ENCODE measurements at regions not wholly inside any gene's neighbourhood (a gene's known extent, or its start where the extent isn't known, plus 50 kb on each side); places are given as distances from the start of the nearest gene placed in this dataset.

DNA sequence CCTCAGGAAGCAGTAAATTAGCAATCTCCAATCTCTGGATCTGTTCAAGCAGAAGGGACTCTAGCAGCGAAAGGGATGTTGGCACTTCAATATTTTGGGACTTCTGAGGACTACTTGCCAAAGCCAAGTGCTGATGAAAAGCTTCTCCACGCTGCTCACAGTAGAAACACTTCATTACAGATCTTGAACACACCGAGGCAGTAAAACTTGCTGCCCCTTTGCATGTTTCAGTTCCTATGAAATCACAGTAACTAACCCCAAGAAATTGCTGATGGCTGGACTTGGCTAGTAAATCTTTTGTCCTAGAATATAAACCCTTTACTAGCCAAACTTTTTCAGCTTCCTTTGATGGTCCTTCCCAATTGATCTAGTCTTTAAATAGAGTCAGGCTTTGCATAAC is 750.5 kb upstream of the GRM7 start:
- no peak overlapping the region for H3K4me3 ChIP-seq (replicated peaks in 1 of 3; ENCODE audit: low read depth in 2 of 3, low read length in 3 of 3)
- 85% methylated on average over 3 of the region's 3 CpGs for WGBS (ENCODE audit: insufficient coverage)
- intact Hi-C loops (cut with micrococcal nuclease) = no loop called here
- Mint-ChIP-seq H3K27me3 (ENCODE audit: low read depth in 3 of 3) (peaks cover 0 to 1% (median 0%) of the 10 kb centered on the region in 3 donors), H3K36me3 (no peaks in the 10 kb centered on the region), H3K9me3 (peaks cover 0 to 9% (median 3%) of the 10 kb centered on the region in 7 donors), H3K27ac (no peak overlapping the region), H3K4me3 (no peak overlapping the region), H3K4me1 (no peaks in the 10 kb centered on the region)
- TF ChIP-seq, protein P1, sequence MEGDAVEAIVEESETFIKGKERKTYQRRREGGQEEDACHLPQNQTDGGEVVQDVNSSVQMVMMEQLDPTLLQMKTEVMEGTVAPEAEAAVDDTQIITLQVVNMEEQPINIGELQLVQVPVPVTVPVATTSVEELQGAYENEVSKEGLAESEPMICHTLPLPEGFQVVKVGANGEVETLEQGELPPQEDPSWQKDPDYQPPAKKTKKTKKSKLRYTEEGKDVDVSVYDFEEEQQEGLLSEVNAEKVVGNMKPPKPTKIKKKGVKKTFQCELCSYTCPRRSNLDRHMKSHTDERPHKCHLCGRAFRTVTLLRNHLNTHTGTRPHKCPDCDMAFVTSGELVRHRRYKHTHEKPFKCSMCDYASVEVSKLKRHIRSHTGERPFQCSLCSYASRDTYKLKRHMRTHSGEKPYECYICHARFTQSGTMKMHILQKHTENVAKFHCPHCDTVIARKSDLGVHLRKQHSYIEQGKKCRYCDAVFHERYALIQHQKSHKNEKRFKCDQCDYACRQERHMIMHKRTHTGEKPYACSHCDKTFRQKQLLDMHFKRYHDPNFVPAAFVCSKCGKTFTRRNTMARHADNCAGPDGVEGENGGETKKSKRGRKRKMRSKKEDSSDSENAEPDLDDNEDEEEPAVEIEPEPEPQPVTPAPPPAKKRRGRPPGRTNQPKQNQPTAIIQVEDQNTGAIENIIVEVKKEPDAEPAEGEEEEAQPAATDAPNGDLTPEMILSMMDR (IDR thresholded peaks at IDR 0.05) = no peak
- H3K9me3 ChIP-seq (replicated peaks in 1 of 2; ENCODE audit: control insufficient read depth in 1 of 2, insufficient read depth in 1 of 2, low read length in 2 of 2) = peaks cover 3 to 4% of the 10 kb centered on the region in 2 donors
- H3K27me3 ChIP-seq (ENCODE audit: control insufficient read depth in 2 of 2, insufficient read depth in 2 of 2, low read length in 2 of 2) = no peaks in the 10 kb centered on the region
- H3K27ac ChIP-seq (ENCODE audit: low read depth in 1 of 2, low read length in 2 of 2) = no peak overlapping the region
- no peaks in the 10 kb centered on the region for H3K4me1 ChIP-seq (ENCODE audit: control insufficient read depth in 1 of 2, insufficient read depth in 2 of 2, low read length in 2 of 2)
- H3K9ac ChIP-seq (ENCODE audit: insufficient read depth, low read length, poor library complexity, severe bottlenecking) = no peak overlapping the region
- H3K36me3 ChIP-seq (replicated peaks in 1 of 2; ENCODE audit: control insufficient read depth in 1 of 2, insufficient read depth in 2 of 2, low read length in 2 of 2) = no peaks in the 10 kb centered on the region
- H3K79me2 ChIP-seq (ENCODE audit: insufficient read depth, low read length) = no peaks in the 10 kb centered on the region
- H4K20me1 ChIP-seq (ENCODE audit: insufficient read depth, low read length) = no peaks in the 10 kb centered on the region
- no peak overlapping the region for H3K4me2 ChIP-seq (replicated peaks; ENCODE audit: extremely low read depth, low read length, poor library complexity, severe bottlenecking)
- DNase-seq = no peak
- H2AFZ ChIP-seq (ENCODE audit: insufficient read depth, low read depth, low read length, poor library complexity, severe bottlenecking) = no peak overlapping the region

DNA sequence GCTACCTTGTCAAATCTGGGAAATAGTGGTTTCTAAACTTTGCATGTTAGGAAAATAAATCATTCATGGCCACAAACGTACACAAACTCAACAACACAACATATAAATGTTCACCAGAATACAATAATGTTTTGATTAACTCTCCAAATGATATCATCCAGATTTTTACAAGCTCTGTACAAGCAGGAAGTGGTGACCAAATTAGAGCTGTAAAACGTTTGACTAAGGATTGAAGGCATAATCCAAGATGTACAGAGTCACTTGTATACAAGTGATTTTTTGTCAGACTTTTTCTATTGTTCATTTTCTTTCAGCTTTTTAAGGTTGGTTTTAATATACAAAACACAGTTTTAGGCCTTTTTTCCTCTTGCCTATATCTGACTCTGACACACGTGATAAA is 748.4 kb upstream of the GRM7 start:
- Histone ChIP-seq H3K4me3 (replicated peaks in 1 of 3; ENCODE audit: low read depth in 2 of 3, low read length in 3 of 3) (no peak overlapping the region), H4K20me1 (ENCODE audit: insufficient read depth, low read length) (no peaks in the 10 kb centered on the region), H3K27ac (ENCODE audit: low read depth in 1 of 2, low read length in 2 of 2) (no peak overlapping the region), H3K4me2 (replicated peaks; ENCODE audit: extremely low read depth, low read length, poor library complexity, severe bottlenecking) (no peak overlapping the region), H3K79me2 (ENCODE audit: insufficient read depth, low read length) (no peaks in the 10 kb centered on the region), H2AFZ (ENCODE audit: insufficient read depth, low read depth, low read length, poor library complexity, severe bottlenecking) (no peak overlapping the region), H3K27me3 (ENCODE audit: control insufficient read depth in 2 of 2, insufficient read depth in 2 of 2, low read length in 2 of 2) (no peaks in the 10 kb centered on the region), H3K9ac (ENCODE audit: insufficient read depth, low read length, poor library complexity, severe bottlenecking) (no peak overlapping the region), H3K4me1 (ENCODE audit: control insufficient read depth in 1 of 2, insufficient read depth in 2 of 2, low read length in 2 of 2) (no peaks in the 10 kb centered on the region), H3K36me3 (replicated peaks in 1 of 2; ENCODE audit: control insufficient read depth in 1 of 2, insufficient read depth in 2 of 2, low read length in 2 of 2) (no peaks in the 10 kb centered on the region), H3K9me3 (replicated peaks in 1 of 2; ENCODE audit: control insufficient read depth in 1 of 2, insufficient read depth in 1 of 2, low read length in 2 of 2) (peaks cover 0 to 4% of the 10 kb centered on the region in 2 donors)
- no CpG with 5 or more reads among the region's 3 CpGs for WGBS (ENCODE audit: insufficient coverage)
- H3K9me3 Mint-ChIP-seq = peaks cover 0 to 9% (median 3%) of the 10 kb centered on the region in 7 donors
- H3K4me1 Mint-ChIP-seq = no peaks in the 10 kb centered on the region
- intact Hi-C loops (cut with micrococcal nuclease) = no loop called here
- no peak for DNase-seq
- H3K27ac Mint-ChIP-seq = no peak overlapping the region
- TF ChIP-seq, protein P1 (IDR thresholded peaks at IDR 0.05) = no peak
- no peak overlapping the region for H3K4me3 Mint-ChIP-seq
- no peaks in the 10 kb centered on the region for H3K36me3 Mint-ChIP-seq
- H3K27me3 Mint-ChIP-seq (ENCODE audit: low read depth in 3 of 3) = peaks cover 0 to 1% (median 0%) of the 10 kb centered on the region in 3 donors
